ENCODE measurements at regions not wholly inside any gene's neighbourhood (a gene's known extent, or its start where the extent isn't known, plus 50 kb on each side); places are given as distances from the start of the nearest gene placed in this dataset.

- Histone ChIP-seq H3K56ac (replicated peaks; ENCODE audit: insufficient read length, low read depth, low read length) (no peak overlapping the region), H3K27me3 (replicated peaks in 1 of 4; ENCODE audit: control insufficient read depth in 3 of 4, extremely low read depth in 1 of 4, insufficient read depth in 3 of 4, low read length in 3 of 4) (no peaks in the 10 kb centered on the region), H3K23ac (ENCODE audit: insufficient read length) (no peak overlapping the region), H3K14ac (ENCODE audit: insufficient read length) (no peak overlapping the region), H3K27ac (ENCODE audit: low read depth, low read length) (no peak overlapping the region), H3K36me3 (ENCODE audit: control insufficient read depth in 2 of 4, insufficient read depth in 4 of 4, low read length in 3 of 4) (no peaks in the 10 kb centered on the region), H4K20me1 (replicated peaks in 1 of 2; ENCODE audit: control insufficient read depth in 1 of 2, insufficient read depth in 2 of 2, low read length in 2 of 2) (no peaks in the 10 kb centered on the region), H4K5ac (ENCODE audit: insufficient read length, low read depth, low read length) (no peak overlapping the region), H3K18ac (ENCODE audit: extremely low read depth, low read length) (no peak overlapping the region), H3K4me2 (ENCODE audit: insufficient read depth in 1 of 2, low read depth in 2 of 2, low read length in 2 of 2) (no peak overlapping the region), H3K4me1 (replicated peaks in 1 of 4; ENCODE audit: control insufficient read depth in 3 of 4, insufficient read depth in 4 of 4, low read length in 3 of 4) (no peaks in the 10 kb centered on the region), H2BK15ac (ENCODE audit: low read length) (no peak overlapping the region), H4K91ac (replicated peaks; ENCODE audit: insufficient read length, low read length) (no peak overlapping the region), H3K79me1 (ENCODE audit: low read depth, low read length) (no peaks in the 10 kb centered on the region), H3K23me2 (ENCODE audit: low read depth, low read length) (no peaks in the 10 kb centered on the region), H3K9me3 (ENCODE audit: insufficient read depth in 2 of 2, low read depth in 1 of 2, low read length in 1 of 2) (no peaks in the 10 kb centered on the region), H2AFZ (ENCODE audit: low read length) (no peak overlapping the region), H3K4ac (replicated peaks; ENCODE audit: insufficient read length, low read depth, low read length) (no peak overlapping the region), H2AK5ac (ENCODE audit: low read depth, low read length) (no peak overlapping the region), H3K79me2 (ENCODE audit: control insufficient read depth in 1 of 2, insufficient read depth in 2 of 2, low read length in 2 of 2) (no peaks in the 10 kb centered on the region), H4K8ac (ENCODE audit: extremely low read depth, insufficient read depth, low read length) (no peak overlapping the region), H2BK120ac (replicated peaks; ENCODE audit: low read depth, low read length) (no peak overlapping the region), H2BK20ac (ENCODE audit: low read length) (no peak overlapping the region), H3K9ac (replicated peaks in 1 of 4; ENCODE audit: extremely low read depth in 1 of 4, low read depth in 3 of 4, low read length in 3 of 4) (no peak overlapping the region), H2BK12ac (ENCODE audit: low read depth, low read length) (no peak overlapping the region), H2BK5ac (ENCODE audit: low read depth, low read length) (no peak overlapping the region), H3K4me3 (ENCODE audit: extremely low read depth in 1 of 4, insufficient read depth in 2 of 4, low read depth in 3 of 4, low read length in 4 of 4) (no peak overlapping the region)
- POLR2A ChIA-PET (ENCODE audit: partially characterized antibody): no interaction called here
- WGBS, 2 experiments (ENCODE audit: extremely low coverage in 1 of 2, insufficient coverage in 1 of 2, insufficient read length in 1 of 2, insufficient replicate concordance in 2 of 2, low coverage in 1 of 2, low lambda C conversion rate in 2 of 2, missing lambda C conversion rate in 1 of 2): 91% methylated on average over 5 of the region's 5 CpGs; no CpG with 5 or more reads in 1 of the 2 experiments
- CTCF ChIA-PET (ENCODE audit: partially characterized antibody): no interaction called here
- FAIRE-seq (no peak), DNase-seq (ENCODE audit: low read depth in 1 of 2, low spot score in 2 of 2) (no peak)
- TF ChIP-seq CHD1 (IDR thresholded peaks at IDR 0.05; ENCODE audit: low read depth, low read length) (no peak), TCF12 (IDR thresholded peaks at IDR 0.05; ENCODE audit: low read depth, low read length) (no peak), RAD21 (IDR thresholded peaks at IDR 0.05 in 1 of 2, conservative IDR thresholded peaks at IDR 0.05 in 1 of 2; ENCODE audit: low read depth in 2 of 2, low read length in 2 of 2) (no peak), CHD2 (IDR thresholded peaks at IDR 0.05; ENCODE audit: low read length) (no peak), JUND (IDR thresholded peaks at IDR 0.05; ENCODE audit: low read length) (no peak), KDM4A (IDR thresholded peaks at IDR 0.05; ENCODE audit: low read depth, low read length, severe bottlenecking) (no peak), E2F6 (IDR thresholded peaks at IDR 0.05) (no peak)
These were observed 116.0 kb downstream of the MRPL39 start for GRCh38 chr21:25491267-25491666.
